ENCODE measurements at regions not wholly inside any gene's neighbourhood (a gene's known extent, or its start where the extent isn't known, plus 50 kb on each side); places are given as distances from the start of the nearest gene placed in this dataset.

- TF ChIP-seq CTCF (IDR thresholded peaks at IDR 0.05; ENCODE audit: insufficient read depth, low read length, poor library complexity, severe bottlenecking) = no peak
- no peak for TF ChIP-seq EZH2phosphoT487 (conservative IDR thresholded peaks at IDR 0.05; ENCODE audit: low read length)
Measured at GRCh38 chr12:90036637-90037036, 328.0 kb upstream of the ATP2B1 start.
